Upper lobe of left lung (tissue), 6 donors: ENCODE measurements at regions not wholly inside any gene's neighbourhood (a gene's known extent, or its start where the extent isn't known, plus 50 kb on each side); places are given as distances from the start of the nearest gene placed in this dataset.

Experiments
- ATAC-seq, 2 donors: fragments of 200-7000 bp; cut with Tn5 transposase; one replicate each; pipeline ENCODE4 v1.9.1; 2022; ENCODE audit warnings: mild to moderate bottlenecking in 2 of 2, moderate library complexity in 2 of 2; ENCODE audit not compliant: low FRiP score in 2 of 2
- DNase-seq, 2 donors: peaks; one replicate each; pipeline ENCODE4 v3.0.0-alpha.2; 2019 to 2020
- H3K27ac ChIP-seq, 4 donors: fragments of 200-600 bp; sonication (generic); one replicate each; pipeline ENCODE4 v1.5.1; 2016 to 2019
- H3K27me3 ChIP-seq, 4 donors: fragments of 200-600 bp; sonication (generic); one replicate each; pipeline ENCODE4 v1.5.1; 2017 to 2019
- H3K36me3 ChIP-seq, 4 donors: fragments of 200-600 bp; sonication (generic); one replicate each; pipeline ENCODE4 v1.5.1; 2016 to 2019
- H3K4me1 ChIP-seq, 4 donors: fragments of 200-600 bp; sonication (generic); one replicate each; pipeline ENCODE4 v1.5.1; 2018 to 2019
- H3K4me3 ChIP-seq, 4 donors: fragments of 200-600 bp; sonication (generic); one replicate each; pipeline ENCODE4 v1.5.1; 2017 to 2019; ENCODE audit warnings: mild to moderate bottlenecking in 2 of 4, moderate library complexity in 1 of 4
- H3K9me3 ChIP-seq, 4 donors: fragments of 200-600 bp; sonication (generic); one replicate each; pipeline ENCODE4 v1.5.1; 2018 to 2019
- CTCF ChIP-seq, 6 experiments: fragments of 450-650 bp in 4 of 6; fragments of 200-600 bp in 2 of 6; sonication (generic) in 2 of 6; IDR thresholded peaks; one replicate each; pipeline ENCODE4 v1.5.1; 2016 to 2019; ENCODE audit warnings: antibody characterized with exemption in 6 of 6
- EP300 ChIP-seq, 4 donors: sonication (generic); formaldehyde crosslinking; IDR thresholded peaks; one replicate each; pipeline ENCODE4 v1.5.1; 2017; ENCODE audit warnings: antibody characterized with exemption in 4 of 4, control low read depth in 2 of 4
- POLR2A ChIP-seq, 4 donors: fragments of 450-650 bp; IDR thresholded peaks; one replicate each; pipeline ENCODE4 v1.5.1; 2016 to 2017; ENCODE audit warnings: antibody characterized with exemption in 4 of 4, mild to moderate bottlenecking in 2 of 4
- POLR2AphosphoS5 ChIP-seq, 2 donors: sonication (generic); formaldehyde crosslinking; IDR thresholded peaks; one replicate each; pipeline ENCODE4 v1.5.1; 2017; ENCODE audit warnings: antibody characterized with exemption in 2 of 2
- WGBS, 2 donors: methylation state at CpG; one replicate each; pipeline ENCODE4 v1.1.5; 2017 to 2018; 5-methylcytosine and 5-hydroxymethylcytosine counted together
- donor health status: DM: no; HTN: no; CAD: no; lungs with moderate emphysema.
- donor health status: DM: no; HTN: yes; CAD: no; lungs with severe emphysema.

- no peaks in the 10 kb centered on the region for H3K36me3 ChIP-seq
- H3K4me3 ChIP-seq = no peak overlapping the region
- no peaks in the 10 kb centered on the region for H3K9me3 ChIP-seq
- no peak for DNase-seq
- H3K27ac ChIP-seq = no peak overlapping the region
- no peak for ATAC-seq
- WGBS, 2 donors = 48 to 68% methylated on average over 1 of the region's 1 CpG
- TF ChIP-seq EP300 (IDR thresholded peaks at IDR 0.05) (no peak), CTCF (IDR thresholded peaks at IDR 0.05) (no peak), POLR2AphosphoS5 (IDR thresholded peaks at IDR 0.05) (no peak), POLR2A (IDR thresholded peaks at IDR 0.05) (no peak)
- no peaks in the 10 kb centered on the region for H3K4me1 ChIP-seq
- no peaks in the 10 kb centered on the region for H3K27me3 ChIP-seq
These were observed 295.1 kb downstream of the GRIN2B start for GRCh38 chr12:13686260-13686659.

- H3K4me1 ChIP-seq = no peaks in the 10 kb centered on the region
- WGBS, 2 donors = 74% methylated on average over 4 of the region's 4 CpGs
- H3K27ac ChIP-seq = no peak overlapping the region
- no peaks in the 10 kb centered on the region for H3K27me3 ChIP-seq
- ATAC-seq (no peak), DNase-seq (no peak)
- H3K36me3 ChIP-seq = no peaks in the 10 kb centered on the region
- TF ChIP-seq EP300 (IDR thresholded peaks at IDR 0.05) (no peak), POLR2A (IDR thresholded peaks at IDR 0.05) (no peak), CTCF (IDR thresholded peaks at IDR 0.05) (no peak), POLR2AphosphoS5 (IDR thresholded peaks at IDR 0.05) (no peak)
- no peak overlapping the region for H3K4me3 ChIP-seq
- H3K9me3 ChIP-seq = no peaks in the 10 kb centered on the region
These were observed 300.5 kb downstream of the GRIN2B start for GRCh38 chr12:13680916-13681315.

GRCh38 chr12:13676880-13677279 lies 304.5 kb downstream of the GRIN2B start:
- no peak overlapping the region for H3K4me3 ChIP-seq
- H3K9me3 ChIP-seq = no peaks in the 10 kb centered on the region
- 86 to 92% methylated on average over 1 of the region's 1 CpG for WGBS, 2 donors
- no peak for DNase-seq
- H3K27ac ChIP-seq = no peak overlapping the region
- no peak for ATAC-seq
- no peak for TF ChIP-seq POLR2AphosphoS5 (IDR thresholded peaks at IDR 0.05)
- TF ChIP-seq EP300 (IDR thresholded peaks at IDR 0.05) = no peak
- no peak for TF ChIP-seq POLR2A (IDR thresholded peaks at IDR 0.05)
- no peaks in the 10 kb centered on the region for H3K4me1 ChIP-seq
- no peaks in the 10 kb centered on the region for H3K27me3 ChIP-seq
- no peaks in the 10 kb centered on the region for H3K36me3 ChIP-seq

GRCh38 chr12:13670285-13670866 lies 311.0 kb downstream of the GRIN2B start:
- ATAC-seq (no peak), DNase-seq (no peak)
- Histone ChIP-seq H3K27me3 (no peaks in the 10 kb centered on the region), H3K36me3 (no peaks in the 10 kb centered on the region), H3K4me3 (no peak overlapping the region), H3K4me1 (no peaks in the 10 kb centered on the region), H3K9me3 (no peaks in the 10 kb centered on the region), H3K27ac (no peak overlapping the region)
- 63 to 73% methylated on average over 1 of the region's 1 CpG for WGBS, 2 donors
- TF ChIP-seq EP300 (IDR thresholded peaks at IDR 0.05) (no peak), POLR2A (IDR thresholded peaks at IDR 0.05) (no peak)

- Histone ChIP-seq H3K36me3 (no peaks in the 10 kb centered on the region), H3K4me1 (no peaks in the 10 kb centered on the region), H3K4me3 (no peak overlapping the region), H3K9me3 (no peaks in the 10 kb centered on the region), H3K27me3 (no peaks in the 10 kb centered on the region), H3K27ac (no peak overlapping the region)
- no peak for DNase-seq
- no peak for TF ChIP-seq POLR2AphosphoS5 (IDR thresholded peaks at IDR 0.05)
- ATAC-seq = no peak
- 62 to 69% methylated on average over 3 of the region's 3 CpGs for WGBS, 2 donors
These were observed 312.5 kb downstream of the GRIN2B start for GRCh38 chr12:13668880-13669279.

- 66 to 76% methylated on average over 2 of the region's 2 CpGs for WGBS, 2 donors
- Histone ChIP-seq H3K9me3 (no peaks in the 10 kb centered on the region), H3K4me1 (no peaks in the 10 kb centered on the region), H3K4me3 (no peak overlapping the region), H3K27me3 (no peaks in the 10 kb centered on the region), H3K27ac (no peak overlapping the region), H3K36me3 (no peaks in the 10 kb centered on the region)
- ATAC-seq = no peak
- TF ChIP-seq EP300 (IDR thresholded peaks at IDR 0.05) (no peak), POLR2A (IDR thresholded peaks at IDR 0.05) (no peak), CTCF (IDR thresholded peaks at IDR 0.05) (no peak), POLR2AphosphoS5 (IDR thresholded peaks at IDR 0.05) (no peak)
- DNase-seq = no peak
These were observed 314.6 kb downstream of the GRIN2B start for GRCh38 chr12:13666806-13667205.
